SH-SY5Y (cell line): ENCODE measurements at regions not wholly inside any gene's neighbourhood (a gene's known extent, or its start where the extent isn't known, plus 50 kb on each side); places are given as distances from the start of the nearest gene placed in this dataset.

Experiments
- GATA2 ChIP-seq: IDR thresholded peaks from 2 replicates; pipeline ENCODE4 v1.6.1; 2011; ENCODE audit warnings: mild to moderate bottlenecking, low read depth, low read length
- GATA3 ChIP-seq: IDR thresholded peaks from 2 replicates; pipeline ENCODE4 v1.6.1; 2011; ENCODE audit warnings: low read depth, mild to moderate bottlenecking, low read length, moderate library complexity

GRCh38 chr2:34011684-34012083 is 412.6 kb upstream of the FAM98A start:
- TF ChIP-seq GATA2, result no peak
- no peak for TF ChIP-seq GATA3
